HG02970 (cell line): ENCODE measurements at regions not wholly inside any gene's neighbourhood (a gene's known extent, or its start where the extent isn't known, plus 50 kb on each side); places are given as distances from the start of the nearest gene placed in this dataset.
"Not testable (repeated sequence)": the region's sequence is repeated elsewhere in the genome, so short reads cannot be mapped to it uniquely, and the experiment has no call there.

Source experiments
- ATAC-seq: cut with Tn5 transposase; IDR thresholded peaks from one replicate; pipeline ENCODE4 v1.9.1; 2021; ENCODE audit warnings: mild to moderate bottlenecking, moderate library complexity, moderate number of reproducible peaks; ENCODE audit not compliant: unreplicated experiment, low FRiP score

GRCh38 chr4:146076081-146076480 is 99.4 kb upstream of the LSM6 start:
- ATAC-seq: no peak

- ATAC-seq: no peak
Measured at GRCh38 chr4:146073517-146073916, 102.0 kb upstream of the LSM6 start.

- ATAC-seq: no peak
Measured at GRCh38 chr4:146072376-146072775, 103.1 kb upstream of the LSM6 start.

GRCh38 chr4:146071390-146071789 is 104.1 kb upstream of the LSM6 start:
- ATAC-seq: no peak

GRCh38 chr4:146063143-146063542 is 112.4 kb upstream of the LSM6 start:
- ATAC-seq: no peak

GRCh38 chr4:146062340-146062739 is 113.2 kb upstream of the LSM6 start:
- no peak for ATAC-seq

GRCh38 chr4:146061610-146062334 is 113.7 kb upstream of the LSM6 start:
- ATAC-seq: no peak

GRCh38 chr4:146059865-146060264 is 115.7 kb upstream of the LSM6 start:
- ATAC-seq: peak; percentile 82

GRCh38 chr4:146059151-146059550 is 116.4 kb upstream of the LSM6 start:
- no peak for ATAC-seq

- ATAC-seq: no peak
Measured at GRCh38 chr4:146058531-146058930, 117.0 kb upstream of the LSM6 start.

- no peak for ATAC-seq
Measured at GRCh38 chr4:146054676-146055075, 116.1 kb upstream of the ZNF827 start.

GRCh38 chr4:146053891-146054290 is 115.3 kb upstream of the ZNF827 start:
- ATAC-seq: no peak

GRCh38 chr4:146051728-146052391 is 113.2 kb upstream of the ZNF827 start:
- no peak for ATAC-seq

- ATAC-seq: no peak
Measured at GRCh38 chr4:146051223-146051622, 112.6 kb upstream of the ZNF827 start.

GRCh38 chr4:146049802-146050201 is 111.2 kb upstream of the ZNF827 start:
- ATAC-seq: no peak

GRCh38 chr4:146047768-146048167 is 109.1 kb upstream of the ZNF827 start:
- ATAC-seq: not testable (repeated sequence)

- ATAC-seq: no peak
Measured at GRCh38 chr4:146041139-146042004, 102.7 kb upstream of the ZNF827 start.

GRCh38 chr4:146040623-146041022 is 102.0 kb upstream of the ZNF827 start:
- ATAC-seq: no peak

- no peak for ATAC-seq
Measured at GRCh38 chr4:146033149-146033548, 94.5 kb upstream of the ZNF827 start.

- ATAC-seq: no peak
Measured at GRCh38 chr4:146032234-146032860, 93.7 kb upstream of the ZNF827 start.
